ENCODE measurements at regions not wholly inside any gene's neighbourhood (a gene's known extent, or its start where the extent isn't known, plus 50 kb on each side); places are given as distances from the start of the nearest gene placed in this dataset.
A peak's percentile ranks its signal among the peaks of the same experiment; 100 is the strongest.

DNA sequence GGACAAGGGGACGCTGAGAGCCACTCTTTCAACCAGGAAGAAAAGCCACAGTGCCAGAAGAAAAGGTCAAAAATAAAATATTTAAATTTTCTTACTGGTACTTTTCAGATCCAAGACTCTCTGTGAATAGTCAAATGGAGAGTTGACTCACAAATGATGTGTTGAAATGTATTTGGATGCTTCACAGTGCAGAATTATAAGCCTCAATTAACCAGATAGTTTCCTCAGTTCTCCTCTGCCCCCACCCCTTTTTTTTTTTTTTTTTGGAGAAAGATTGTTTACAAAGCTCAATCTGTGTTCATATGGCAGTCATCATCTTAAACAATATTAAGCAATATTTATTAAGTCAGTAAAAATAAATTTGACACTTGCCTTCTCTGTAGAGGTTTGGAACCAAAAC is 470.8 kb downstream of the FGF9 start:
- DNase-seq: no peak

GRCh38 chr13:22143671-22144070 is 472.8 kb downstream of the FGF9 start:
- DNase-seq: no peak

GRCh38 chr13:22144806-22145205 is 473.9 kb downstream of the FGF9 start:
- DNase-seq: no peak

GRCh38 chr13:22148187-22148586 is 477.3 kb downstream of the FGF9 start:
- no peak for DNase-seq

- DNase-seq: no peak
Measured at GRCh38 chr13:22152751-22153150, 481.9 kb downstream of the FGF9 start.

DNA sequence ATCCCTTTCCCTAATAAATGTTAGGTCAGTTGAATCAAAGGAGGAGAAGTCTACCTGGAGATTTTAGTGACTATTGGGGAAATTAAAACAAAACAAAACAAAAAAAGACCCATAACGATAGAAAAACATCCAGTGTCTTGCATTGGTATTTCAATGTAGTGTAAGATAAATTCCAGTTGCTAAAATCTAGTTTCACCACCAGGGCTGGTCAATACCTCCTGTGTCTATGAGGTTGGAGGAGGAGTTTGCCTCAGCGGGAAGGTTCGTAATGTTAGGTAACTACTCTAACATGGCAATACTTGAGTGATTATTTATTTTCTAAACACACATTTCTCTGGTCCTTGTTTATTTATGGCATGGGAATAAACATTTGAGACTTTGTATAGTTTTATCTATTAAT is 483.2 kb downstream of the FGF9 start:
- DNase-seq: no peak

DNA sequence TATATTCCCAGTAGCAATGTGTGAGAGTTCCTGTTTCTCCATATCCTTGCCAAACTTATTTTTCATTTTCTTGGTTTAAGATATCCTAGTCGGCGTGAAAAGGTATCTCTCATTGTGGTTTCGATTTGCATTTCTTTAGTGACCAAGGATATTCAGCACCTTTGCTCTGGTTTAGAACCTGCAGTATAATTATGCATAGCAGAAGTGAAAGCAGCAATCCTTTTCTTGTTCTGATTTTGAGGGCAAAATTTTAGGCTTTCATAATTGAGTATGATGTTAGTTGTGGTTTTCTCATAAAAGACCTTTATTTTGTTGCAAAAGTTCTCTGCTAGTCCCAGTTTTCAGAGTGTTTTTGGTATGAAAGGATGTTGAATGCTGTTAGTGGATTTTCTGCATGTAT is 491.0 kb downstream of the FGF9 start:
- no peak for DNase-seq

- no peak for DNase-seq
Measured at GRCh38 chr13:22162889-22163288, 492.0 kb downstream of the FGF9 start.

DNA sequence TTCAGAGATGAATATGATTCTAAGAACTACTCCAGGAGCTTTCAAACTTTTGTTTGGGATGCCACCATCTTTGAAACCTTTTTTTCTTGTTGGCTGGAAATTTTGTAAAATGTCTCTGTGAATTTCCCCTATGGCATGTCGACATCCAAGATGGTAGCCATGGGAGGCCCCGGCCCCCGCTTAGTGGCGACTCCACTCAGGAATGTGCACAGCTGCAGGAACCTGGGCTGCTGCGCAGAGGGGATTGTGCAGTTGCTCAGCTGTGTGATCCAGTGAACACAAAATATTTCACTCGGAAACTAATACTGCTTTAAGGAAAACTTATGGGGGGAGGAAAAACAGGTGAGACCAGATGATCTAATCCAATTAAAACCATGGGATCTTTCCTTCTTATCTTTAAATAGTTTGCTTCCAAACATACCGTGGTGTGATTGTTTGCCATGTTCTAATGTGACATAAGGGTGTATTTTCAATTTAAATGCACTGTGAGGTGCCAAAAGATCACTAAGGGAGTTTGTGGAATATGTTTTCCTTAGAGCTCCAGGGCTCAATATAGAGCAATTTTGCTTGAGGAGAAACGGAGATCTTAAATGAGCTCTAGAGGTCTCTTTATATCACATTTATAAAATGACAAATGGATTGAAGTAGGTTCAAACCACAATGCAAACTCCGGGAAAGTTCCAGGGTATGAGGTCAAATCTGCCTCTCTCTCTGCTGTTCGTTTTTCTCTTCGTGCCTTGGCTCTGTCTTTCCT is 497.7 kb downstream of the FGF9 start:
- no peak for DNase-seq

DNA sequence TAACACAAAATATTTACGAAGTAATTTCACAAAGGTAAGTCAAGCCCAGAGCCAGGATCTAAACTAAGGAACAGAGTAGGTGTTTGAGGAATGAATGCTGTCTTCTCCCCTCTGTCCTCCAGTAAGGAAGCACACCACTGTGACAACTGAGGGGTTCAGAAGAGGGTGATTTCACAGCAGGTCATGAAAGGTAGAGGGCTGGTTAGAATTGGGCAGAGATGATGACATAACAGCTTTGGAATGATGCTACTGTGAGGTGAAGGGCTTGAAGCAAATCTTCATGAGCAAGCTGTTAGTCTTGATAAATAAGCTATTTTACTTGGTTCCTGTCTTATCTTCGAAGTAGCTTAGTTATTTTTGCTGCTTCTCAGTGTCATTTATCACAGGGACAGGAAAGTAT is 498.6 kb downstream of the FGF9 start:
- DNase-seq: no peak

- DNase-seq: no peak
Measured at GRCh38 chr13:22173610-22174009, 502.7 kb downstream of the FGF9 start.

GRCh38 chr13:22175241-22175640 is 504.4 kb downstream of the FGF9 start:
- DNase-seq: no peak

DNA sequence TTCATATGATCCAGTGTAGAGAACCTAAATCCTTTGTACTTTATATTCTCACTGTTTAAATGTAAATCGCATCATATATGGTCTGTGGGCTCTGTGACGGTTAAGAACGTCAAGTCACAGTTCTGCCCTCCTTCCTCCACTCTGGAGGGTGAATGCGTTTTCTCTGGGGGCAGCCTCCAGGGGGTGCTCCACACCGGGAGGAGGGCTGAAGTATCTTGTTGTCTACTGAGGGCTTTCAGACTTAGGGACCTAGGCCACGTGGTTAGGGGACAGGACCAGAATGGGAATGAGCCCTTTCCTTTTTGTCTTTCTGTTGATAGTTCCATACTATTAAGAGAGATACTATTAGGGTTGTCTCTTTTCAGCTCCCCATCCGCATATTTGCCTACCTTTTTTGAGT is 504.9 kb downstream of the FGF9 start:
- no peak for DNase-seq

GRCh38 chr13:22176968-22177520 is 506.2 kb downstream of the FGF9 start:
- peak in 1 of 2 experiments; percentile 40 for DNase-seq

DNA sequence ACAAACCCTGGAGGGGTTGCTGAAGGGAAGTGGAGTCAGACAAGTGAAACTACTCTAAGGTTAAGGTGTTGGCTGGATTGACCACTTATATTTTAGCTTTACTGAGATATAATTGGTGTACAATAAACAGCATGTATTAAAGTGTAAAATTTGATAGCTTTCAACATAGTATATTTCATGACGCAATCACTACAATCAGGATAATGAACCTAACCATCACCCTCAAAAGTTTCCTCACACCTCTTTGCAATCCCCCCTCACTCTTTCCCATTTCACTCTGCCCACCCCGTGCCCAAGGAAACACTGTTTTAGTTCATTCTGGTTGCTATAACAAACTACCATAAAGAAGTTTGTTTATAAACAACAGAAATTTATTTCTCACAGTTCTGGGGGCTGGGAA is 508.0 kb downstream of the FGF9 start:
- no peak for DNase-seq

DNA sequence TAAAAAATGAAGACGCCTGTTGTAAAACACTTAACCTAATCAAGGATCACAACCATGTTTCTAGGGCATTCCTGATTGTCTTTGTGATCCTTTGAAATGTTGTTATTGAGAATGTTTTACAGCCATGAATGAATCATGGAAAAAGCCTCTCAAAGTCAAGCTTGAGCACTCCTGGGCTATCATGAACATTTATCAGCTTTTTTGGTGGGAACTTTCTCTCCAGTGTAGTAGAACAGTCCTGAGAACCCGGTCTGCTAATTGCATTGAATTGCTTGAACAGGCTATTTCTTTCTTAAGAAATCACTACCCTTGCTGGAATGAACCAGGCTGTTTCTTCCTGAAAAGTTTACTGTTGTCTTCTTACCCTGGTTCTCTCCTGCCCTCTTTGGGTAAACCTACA is 516.5 kb downstream of the FGF9 start:
- DNase-seq: no peak

- DNase-seq: peak in 1 of 2 experiments; percentile 34
Measured at GRCh38 chr13:22189176-22190048, 518.5 kb downstream of the FGF9 start.

DNA sequence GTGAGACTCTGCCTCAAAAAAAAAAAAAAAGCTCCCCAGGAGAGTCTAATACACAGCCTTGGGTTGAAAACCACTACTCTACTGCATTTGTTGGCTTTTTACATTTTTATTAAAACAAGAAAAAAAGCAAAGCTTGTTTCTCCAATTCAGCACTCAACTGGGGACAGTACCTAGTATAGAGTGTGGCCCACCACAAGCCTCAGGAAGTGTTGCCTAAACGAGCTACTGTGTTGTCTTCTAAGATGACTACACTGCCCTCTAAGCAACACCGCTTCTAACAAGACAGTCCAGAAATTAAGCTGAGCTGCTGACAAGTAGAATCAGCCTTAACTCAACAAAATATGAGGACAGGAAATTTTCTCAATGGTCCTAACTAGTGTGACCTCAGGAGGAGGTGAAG is 522.2 kb downstream of the FGF9 start:
- DNase-seq: no peak

DNA sequence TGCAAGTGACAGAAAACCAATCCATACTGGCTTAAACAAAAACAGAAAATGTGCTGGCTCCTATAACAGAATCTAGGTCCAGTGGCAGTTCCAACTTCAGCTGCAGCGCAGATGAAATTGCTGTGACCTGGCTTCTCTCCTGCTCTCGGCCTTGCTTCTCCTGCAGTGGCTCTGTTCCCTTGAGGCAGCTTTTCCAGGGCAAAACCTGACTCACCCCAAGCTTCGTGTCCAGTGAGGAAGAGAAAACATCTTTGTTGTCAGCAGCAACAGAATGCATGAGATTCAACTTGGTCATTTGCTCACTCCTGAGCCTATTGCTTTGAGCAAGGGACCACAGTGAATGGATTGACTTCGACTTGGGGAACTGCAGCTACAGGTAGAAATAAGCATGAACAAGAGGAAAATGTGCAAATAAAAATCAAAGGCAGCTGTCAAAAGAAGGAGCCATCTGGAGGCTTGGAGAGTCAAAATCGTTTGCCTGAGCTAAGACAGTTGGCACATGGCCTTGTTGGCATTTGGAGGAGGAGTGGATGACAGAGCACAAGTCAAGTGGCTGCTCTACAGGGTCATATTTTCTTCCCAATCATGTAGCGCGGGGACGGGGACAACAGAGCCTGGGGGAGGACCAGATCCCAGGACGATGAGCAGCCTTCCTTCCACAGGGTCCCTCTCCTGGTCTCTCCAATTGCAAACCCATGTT is 523.4 kb downstream of the FGF9 start:
- DNase-seq: peak; percentile 4 to 46

GRCh38 chr13:22195726-22196125 is 524.9 kb downstream of the FGF9 start:
- DNase-seq: no peak

DNA sequence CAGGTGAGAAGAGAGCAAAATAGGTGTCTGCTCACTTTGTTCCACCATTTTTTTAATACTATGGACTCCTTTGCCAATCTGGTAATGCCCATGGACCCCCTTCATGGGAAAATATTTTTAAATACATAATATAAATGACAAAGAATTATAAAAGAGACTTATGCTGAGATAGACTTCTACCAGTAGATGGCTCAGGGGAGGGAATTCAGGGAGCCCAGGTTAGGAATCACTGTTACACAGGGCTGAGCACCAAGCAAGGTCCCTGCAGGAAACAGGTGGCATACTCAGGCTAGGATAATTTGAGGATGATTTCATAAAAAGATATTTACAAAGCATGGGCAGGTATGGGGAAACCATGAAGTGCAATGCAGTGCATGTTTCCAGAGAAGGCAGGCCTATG is 525.9 kb downstream of the FGF9 start:
- DNase-seq: no peak

DNA sequence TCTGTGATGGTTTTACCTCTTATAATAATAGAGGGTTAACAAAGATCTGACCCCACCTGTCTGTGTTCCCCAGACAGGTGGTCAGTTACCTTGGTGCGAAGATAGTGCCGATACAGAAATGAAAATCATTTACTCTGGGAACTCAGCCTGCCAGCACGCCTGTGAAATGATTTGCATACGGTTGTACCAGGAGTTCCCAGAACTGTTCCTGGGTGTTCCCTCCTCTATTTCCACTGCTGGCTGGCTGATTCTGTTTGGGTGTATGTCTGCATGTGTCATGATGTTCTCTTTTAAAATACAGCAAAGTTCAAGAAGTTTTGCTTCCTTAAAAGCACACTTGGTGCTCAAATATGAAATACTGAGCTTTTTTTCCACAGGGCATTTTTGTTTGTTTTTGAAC is 527.1 kb downstream of the FGF9 start:
- DNase-seq: no peak

DNA sequence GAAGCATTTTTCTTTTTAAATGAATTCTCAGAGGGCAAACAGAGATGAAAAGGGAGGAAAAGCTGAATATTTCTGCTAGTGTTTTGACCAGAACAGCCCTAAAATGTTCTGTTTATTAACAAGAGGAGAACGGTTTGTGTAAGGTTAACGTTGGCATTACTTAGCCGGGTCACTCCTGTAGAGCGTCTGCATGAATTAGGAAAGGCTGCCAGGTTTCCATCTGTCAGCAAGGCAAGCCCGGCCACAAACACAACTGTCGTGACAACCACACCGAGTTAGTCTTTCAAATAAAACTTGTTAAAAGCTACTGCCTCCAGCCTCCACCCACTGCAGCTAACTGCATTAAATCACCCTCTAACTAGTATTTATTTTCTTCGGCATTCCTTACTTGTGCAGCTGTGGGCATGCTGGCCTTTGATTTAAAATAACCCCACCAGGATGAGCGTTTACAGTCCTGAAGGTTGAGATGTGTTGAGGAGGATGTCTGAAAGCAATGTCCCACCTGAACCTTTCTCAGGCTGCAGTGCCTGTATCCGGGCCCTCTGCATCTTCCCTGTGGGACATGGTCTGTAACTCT is 527.9 kb downstream of the FGF9 start:
- peak in 1 of 2 experiments; percentile 3 for DNase-seq
